ENCODE measurements at regions not wholly inside any gene's neighbourhood (a gene's known extent, or its start where the extent isn't known, plus 50 kb on each side); places are given as distances from the start of the nearest gene placed in this dataset.
A peak's percentile ranks its signal among the peaks of the same experiment; 100 is the strongest.

- peak; percentile 33 for DNase-seq
Measured at GRCh38 chr11:91947215-91947820, 277.3 kb upstream of the FAT3 start.

- no peak for DNase-seq
Measured at GRCh38 chr11:91946397-91946951, 278.1 kb upstream of the FAT3 start.

- DNase-seq: no peak
Measured at GRCh38 chr11:91935120-91935519, 289.5 kb upstream of the FAT3 start.

GRCh38 chr11:91932151-91932821, 292.3 kb upstream of the FAT3 start:
- DNase-seq: no peak

- no peak for DNase-seq
Measured at GRCh38 chr11:91927448-91927847, 297.2 kb upstream of the FAT3 start.

- no peak for DNase-seq
Measured at GRCh38 chr11:91926965-91927364, 297.7 kb upstream of the FAT3 start.

GRCh38 chr11:91922846-91923245, 301.8 kb upstream of the FAT3 start:
- DNase-seq: no peak

GRCh38 chr11:91921974-91922373, 302.6 kb upstream of the FAT3 start:
- no peak for DNase-seq

- DNase-seq: no peak
Measured at GRCh38 chr11:91913407-91913806, 311.2 kb upstream of the FAT3 start.

GRCh38 chr11:91912322-91912721, 312.3 kb upstream of the FAT3 start:
- DNase-seq: no peak

GRCh38 chr11:91906871-91907624, 317.6 kb upstream of the FAT3 start:
- DNase-seq: no peak

- DNase-seq: no peak
Measured at GRCh38 chr11:91904792-91905785, 319.5 kb upstream of the FAT3 start.

- no peak for DNase-seq
Measured at GRCh38 chr11:91902312-91902711, 322.3 kb upstream of the FAT3 start.

- no peak for DNase-seq
Measured at GRCh38 chr11:91880660-91881059, 344.0 kb upstream of the FAT3 start.

GRCh38 chr11:91876746-91877145, 347.9 kb upstream of the FAT3 start:
- no peak for DNase-seq

GRCh38 chr11:91872243-91872642, 352.4 kb upstream of the FAT3 start:
- DNase-seq: no peak

- no peak for DNase-seq
Measured at GRCh38 chr11:91871791-91872190, 352.8 kb upstream of the FAT3 start.

GRCh38 chr11:91871048-91871447, 353.6 kb upstream of the FAT3 start:
- no peak for DNase-seq

- DNase-seq: no peak
Measured at GRCh38 chr11:91869686-91870085, 354.9 kb upstream of the FAT3 start.

GRCh38 chr11:91866642-91867041, 358.0 kb upstream of the FAT3 start:
- DNase-seq: no peak

- DNase-seq: no peak
Measured at GRCh38 chr11:91860661-91861060, 364.0 kb upstream of the FAT3 start.

GRCh38 chr11:91859666-91860065, 365.0 kb upstream of the FAT3 start:
- DNase-seq: no peak

- no peak for DNase-seq
Measured at GRCh38 chr11:91857179-91857578, 367.4 kb upstream of the FAT3 start.

Measured in NCI-H1092 treated with DMSO at 0.1 percent for 48 hours (cell line).